GM12873 (cell line): ENCODE measurements at regions not wholly inside any gene's neighbourhood (a gene's known extent, or its start where the extent isn't known, plus 50 kb on each side); places are given as distances from the start of the nearest gene placed in this dataset.

ENCODE experiments used
- TF ChIP-seq, protein P1 (sequence below): IDR thresholded peaks from 2 replicates; pipeline ENCODE4 v1.5.1; 2012; ENCODE audit warnings: low read depth, mild to moderate bottlenecking, moderate library complexity, low read length, control low read depth; ENCODE audit not compliant: insufficient read depth; ENCODE audit errors: missing control alignments

DNA sequence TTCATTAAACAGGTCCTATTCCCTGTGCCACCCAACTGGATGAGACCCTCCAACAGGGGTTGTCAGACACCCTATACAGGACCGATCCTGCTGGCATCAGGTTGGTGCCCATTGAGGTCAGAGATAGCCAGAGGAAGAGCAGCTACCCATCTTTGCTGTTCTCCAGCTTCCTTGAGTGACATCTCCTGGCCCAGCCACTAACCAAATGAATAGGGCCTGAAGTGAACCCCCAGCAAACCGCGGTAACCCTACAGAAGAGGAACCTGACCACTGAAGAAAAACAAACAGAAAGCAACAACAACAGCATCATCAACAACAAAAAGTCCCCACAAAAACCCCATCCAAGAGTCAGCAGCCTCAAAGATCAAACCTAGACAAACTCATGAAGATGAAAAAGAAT lies 133.6 kb upstream of the ARPP21 start:
- TF ChIP-seq, protein P1, sequence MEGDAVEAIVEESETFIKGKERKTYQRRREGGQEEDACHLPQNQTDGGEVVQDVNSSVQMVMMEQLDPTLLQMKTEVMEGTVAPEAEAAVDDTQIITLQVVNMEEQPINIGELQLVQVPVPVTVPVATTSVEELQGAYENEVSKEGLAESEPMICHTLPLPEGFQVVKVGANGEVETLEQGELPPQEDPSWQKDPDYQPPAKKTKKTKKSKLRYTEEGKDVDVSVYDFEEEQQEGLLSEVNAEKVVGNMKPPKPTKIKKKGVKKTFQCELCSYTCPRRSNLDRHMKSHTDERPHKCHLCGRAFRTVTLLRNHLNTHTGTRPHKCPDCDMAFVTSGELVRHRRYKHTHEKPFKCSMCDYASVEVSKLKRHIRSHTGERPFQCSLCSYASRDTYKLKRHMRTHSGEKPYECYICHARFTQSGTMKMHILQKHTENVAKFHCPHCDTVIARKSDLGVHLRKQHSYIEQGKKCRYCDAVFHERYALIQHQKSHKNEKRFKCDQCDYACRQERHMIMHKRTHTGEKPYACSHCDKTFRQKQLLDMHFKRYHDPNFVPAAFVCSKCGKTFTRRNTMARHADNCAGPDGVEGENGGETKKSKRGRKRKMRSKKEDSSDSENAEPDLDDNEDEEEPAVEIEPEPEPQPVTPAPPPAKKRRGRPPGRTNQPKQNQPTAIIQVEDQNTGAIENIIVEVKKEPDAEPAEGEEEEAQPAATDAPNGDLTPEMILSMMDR, result no peak

DNA sequence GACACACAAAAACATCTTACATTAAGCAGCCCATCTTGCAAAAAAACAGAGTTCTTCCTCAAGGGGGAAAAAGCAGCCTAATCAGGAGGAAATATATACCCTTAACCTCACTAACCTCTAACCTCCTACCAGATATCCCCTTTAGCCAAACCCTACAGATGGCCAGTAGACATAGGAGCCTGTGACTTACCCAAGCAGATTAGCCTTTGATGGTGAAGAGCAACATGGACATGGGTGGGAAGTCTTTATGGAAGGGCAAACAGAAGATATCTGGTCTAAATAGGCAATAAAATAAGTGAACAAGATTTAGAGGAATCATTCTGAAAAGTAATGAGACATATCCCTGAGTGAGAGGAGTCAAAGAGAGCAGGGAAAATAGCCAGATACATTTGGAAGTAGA lies 119.4 kb upstream of the ARPP21 start:
- TF ChIP-seq, protein P1, result no peak

DNA sequence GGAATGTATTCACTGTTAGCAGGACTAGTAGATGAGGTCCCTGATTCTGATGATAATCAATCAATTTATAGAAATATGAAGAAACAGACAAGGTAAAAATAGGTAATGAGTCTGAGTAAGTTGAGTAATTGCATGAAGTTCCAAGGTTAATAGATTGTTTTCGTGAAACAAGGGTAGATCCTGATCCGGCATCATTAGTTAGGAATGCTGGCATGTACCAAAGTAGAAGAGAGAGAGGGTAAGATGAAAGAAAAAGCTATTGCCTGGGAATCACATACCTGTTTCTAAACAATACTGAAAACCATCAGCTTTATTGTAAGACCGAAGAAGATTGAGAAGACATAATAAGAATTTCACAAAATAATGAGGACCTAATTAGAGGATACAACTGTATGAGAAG lies 118.1 kb upstream of the ARPP21 start:
- TF ChIP-seq, protein P1, result no peak

DNA sequence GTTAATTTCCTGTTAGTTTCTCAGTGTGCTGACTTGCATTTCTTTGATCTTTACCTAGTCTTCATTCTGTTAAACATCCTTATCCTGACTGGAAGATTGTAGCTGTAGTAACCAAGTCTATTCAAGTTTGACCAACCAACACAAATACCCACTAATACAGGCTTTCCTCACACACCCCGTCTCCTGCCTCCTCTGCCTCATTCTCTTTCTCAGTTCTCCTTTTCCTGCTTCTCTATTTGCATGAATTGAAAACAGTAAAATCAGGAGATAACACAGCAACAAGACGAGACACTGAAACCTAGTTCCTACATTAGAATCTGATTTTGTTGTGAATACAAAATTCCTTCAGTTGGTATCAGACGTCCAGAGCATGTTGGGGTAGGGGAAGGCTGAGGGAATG lies 116.9 kb upstream of the ARPP21 start:
- TF ChIP-seq, protein P1, result no peak

DNA sequence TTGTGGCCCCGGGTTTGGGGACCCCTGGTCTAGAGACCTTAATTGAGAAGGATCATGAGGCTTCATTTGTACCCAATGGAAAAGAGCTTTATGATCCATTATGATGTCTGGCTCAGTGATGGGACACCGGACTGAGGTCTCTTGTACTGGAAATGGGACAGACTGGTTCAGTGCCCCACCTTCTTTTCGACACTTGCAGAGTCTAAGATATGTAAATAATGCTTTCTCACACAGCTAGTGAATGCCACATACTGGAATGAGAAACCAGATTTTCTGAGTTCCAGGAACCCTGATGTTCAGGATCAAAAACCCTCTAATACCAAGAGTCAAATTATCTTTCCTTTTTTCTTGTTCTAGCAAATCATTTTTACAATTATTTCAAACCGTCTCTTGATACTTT lies 116.3 kb upstream of the ARPP21 start:
- TF ChIP-seq, protein P1, result no peak

DNA sequence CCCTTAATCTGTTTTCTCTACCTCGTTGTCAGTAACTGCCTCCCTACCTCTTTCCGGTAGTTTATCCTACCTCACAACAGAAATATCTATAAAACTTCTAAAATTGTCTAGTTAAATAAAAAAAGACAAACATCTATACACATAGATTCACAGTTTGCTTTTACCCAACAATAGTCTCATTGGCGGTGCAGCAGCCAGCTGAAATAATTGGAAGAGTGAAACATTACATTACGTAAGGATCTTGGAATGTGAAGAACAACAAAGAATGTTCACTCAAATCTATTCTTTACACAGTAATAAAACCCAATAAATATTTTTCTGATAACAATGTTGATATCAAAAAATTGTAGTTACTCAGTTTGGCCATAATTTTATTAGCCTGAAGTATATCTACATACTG lies 115.5 kb upstream of the ARPP21 start:
- TF ChIP-seq, protein P1, result no peak

DNA sequence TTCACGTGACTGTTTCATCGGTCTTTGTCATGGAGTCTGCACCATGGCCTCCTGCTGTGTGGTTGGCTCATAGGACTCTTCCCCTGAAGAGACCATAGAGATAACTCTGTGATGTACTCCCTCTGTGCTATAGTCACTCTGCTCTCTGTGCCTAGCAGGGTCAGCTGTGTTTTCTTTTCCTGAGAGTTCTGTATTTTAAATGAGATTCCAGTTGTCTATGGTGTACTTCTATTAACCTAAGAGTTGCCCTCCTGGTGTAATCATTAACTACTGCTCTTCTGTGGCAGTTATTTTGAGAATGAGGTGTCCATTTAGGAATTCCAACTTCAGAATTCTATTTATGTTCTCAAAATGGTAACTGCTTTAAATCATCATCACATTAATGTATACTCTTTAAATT lies 114.5 kb upstream of the ARPP21 start:
- TF ChIP-seq, protein P1, result no peak
